H9 (cell line): ENCODE measurements at regions not wholly inside any gene's neighbourhood (a gene's known extent, or its start where the extent isn't known, plus 50 kb on each side); places are given as distances from the start of the nearest gene placed in this dataset.

Experiments used
- DNase-seq: peaks from one replicate; pipeline ENCODE4 v3.0.0-alpha.2; 2017
- H2AFZ ChIP-seq: one replicate; pipeline ENCODE4 v1.6.1; 2013; ENCODE audit warnings: mild to moderate bottlenecking, low read length, control low read depth, moderate library complexity
- H2AK5ac ChIP-seq: 2 replicates; pipeline ENCODE4 v1.6.1; 2013; ENCODE audit warnings: low read length, control low read depth, mixed read lengths; ENCODE audit not compliant: insufficient read length
- H2BK120ac ChIP-seq: one replicate; pipeline ENCODE4 v1.6.1; 2013; ENCODE audit warnings: low read depth, mild to moderate bottlenecking, low read length, control low read depth, inconsistent platforms; ENCODE audit not compliant: poor library complexity, severe bottlenecking
- H2BK12ac ChIP-seq: 2 replicates; pipeline ENCODE4 v1.6.1; 2013; ENCODE audit warnings: low read length, control low read depth, mixed read lengths, low read depth; ENCODE audit not compliant: insufficient read length
- H2BK15ac ChIP-seq: 2 replicates; pipeline ENCODE4 v1.6.1; 2013; ENCODE audit warnings: low read depth, low read length, control low read depth
- H2BK20ac ChIP-seq: one replicate; pipeline ENCODE4 v1.6.1; 2013; ENCODE audit warnings: low read depth, mild to moderate bottlenecking, low read length, control low read depth, inconsistent platforms; ENCODE audit not compliant: poor library complexity, severe bottlenecking
- H2BK5ac ChIP-seq: 2 replicates; pipeline ENCODE4 v1.6.1; 2013; ENCODE audit warnings: low read length, control low read depth, mixed read lengths; ENCODE audit not compliant: insufficient read length
- H3K14ac ChIP-seq: 2 replicates; pipeline ENCODE4 v1.6.1; 2013; ENCODE audit warnings: low read length, control low read depth; ENCODE audit not compliant: insufficient read depth
- H3K18ac ChIP-seq: 2 replicates; pipeline ENCODE4 v1.6.1; 2013; ENCODE audit warnings: low read depth, mild to moderate bottlenecking, mixed read lengths, low read length, control low read depth; ENCODE audit not compliant: insufficient read length
- H3K23ac ChIP-seq: 2 replicates; pipeline ENCODE4 v1.6.1; 2013; ENCODE audit warnings: low read length, control low read depth, mixed read lengths, low read depth; ENCODE audit not compliant: insufficient read length
- H3K23me2 ChIP-seq: 2 replicates; pipeline ENCODE4 v1.6.1; 2013; ENCODE audit warnings: low read depth, mild to moderate bottlenecking, mixed read lengths, low read length, control low read depth; ENCODE audit not compliant: insufficient read length, poor library complexity, severe bottlenecking
- H3K27ac ChIP-seq: 2 replicates; pipeline ENCODE4 v1.5.1; 2013; ENCODE audit warnings: low read length, control low read depth, mixed read lengths, low read depth; ENCODE audit not compliant: insufficient read length
- H3K27me3 ChIP-seq: 2 replicates; pipeline ENCODE4 v1.6.1; 2013; ENCODE audit warnings: low read length, control low read depth, inconsistent platforms; ENCODE audit not compliant: insufficient read depth
- H3K4ac ChIP-seq: 2 replicates; pipeline ENCODE4 v1.6.1; 2013; ENCODE audit warnings: low read depth, mild to moderate bottlenecking, control low read depth, inconsistent platforms, low read length, moderate library complexity
- H3K4me1 ChIP-seq: 2 replicates; pipeline ENCODE4 v1.6.1; 2013; ENCODE audit warnings: low read length, control low read depth, inconsistent platforms; ENCODE audit not compliant: insufficient read depth
- H3K4me2 ChIP-seq: 2 replicates; pipeline ENCODE4 v1.6.1; 2013; ENCODE audit warnings: low read length, control low read depth, mixed read lengths; ENCODE audit not compliant: insufficient read length, insufficient read depth
- H3K56ac ChIP-seq: 2 replicates; pipeline ENCODE4 v1.6.1; 2013; ENCODE audit warnings: low read depth, mild to moderate bottlenecking, mixed read lengths, low read length, control low read depth; ENCODE audit not compliant: insufficient read length
- H3K79me1 ChIP-seq: 2 replicates; pipeline ENCODE4 v1.6.1; 2013; ENCODE audit warnings: low read depth, mild to moderate bottlenecking, moderate library complexity, low read length, control low read depth, inconsistent platforms; ENCODE audit not compliant: insufficient read depth, poor library complexity, severe bottlenecking
- H3K79me2 ChIP-seq: 2 replicates; pipeline ENCODE4 v1.6.1; 2013; ENCODE audit warnings: low read length, control low read depth, inconsistent platforms; ENCODE audit not compliant: insufficient read depth
- H3K9ac ChIP-seq: 2 replicates; pipeline ENCODE4 v1.6.1; 2013; ENCODE audit warnings: low read length, control low read depth, mixed read lengths; ENCODE audit not compliant: insufficient read length; ENCODE audit errors: extremely low read depth
- H3K9me3 ChIP-seq: one replicate; pipeline ENCODE4 v1.6.1; 2013; ENCODE audit warnings: low read depth, low read length, inconsistent platforms; ENCODE audit not compliant: control insufficient read depth
- H3T11ph ChIP-seq: one replicate; pipeline ENCODE4 v1.6.1; 2013; ENCODE audit warnings: mild to moderate bottlenecking, low read length, control low read depth, inconsistent platforms
- H4K20me1 ChIP-seq: one replicate; pipeline ENCODE4 v1.6.1; 2013; ENCODE audit not compliant: control insufficient read depth, insufficient read length, insufficient read depth
- H4K5ac ChIP-seq: 2 replicates; pipeline ENCODE4 v1.6.1; 2013; ENCODE audit warnings: low read depth, mild to moderate bottlenecking, mixed read lengths, low read length, control low read depth; ENCODE audit not compliant: insufficient read length
- H4K8ac ChIP-seq: replicated peaks from 2 replicates; pipeline ENCODE4 v1.6.1; 2013; ENCODE audit warnings: low read length, control low read depth, mixed read lengths, low read depth; ENCODE audit not compliant: insufficient read length
- H4K91ac ChIP-seq: 2 replicates; pipeline ENCODE4 v1.6.1; 2013; ENCODE audit warnings: low read depth, mild to moderate bottlenecking, moderate library complexity, mixed read lengths, low read length, control low read depth; ENCODE audit not compliant: insufficient read length
- H3K27ac Mint-ChIP-seq, 3 experiments: 2 replicates in 2 of 3; 3 replicates in 1 of 3; pipeline ENCODE4 v1.8.0; 2020 to 2021; ENCODE audit warnings: mixed read lengths in 3 of 3, mild to moderate bottlenecking in 1 of 3, moderate library complexity in 1 of 3
- H3K27me3 Mint-ChIP-seq: 2 replicates; pipeline ENCODE4 v1.8.0; 2021; ENCODE audit warnings: low read depth, mild to moderate bottlenecking, moderate library complexity, mixed read lengths
- H3K36me3 Mint-ChIP-seq, 3 experiments: 2 replicates in 2 of 3; 3 replicates in 1 of 3; pipeline ENCODE4 v1.8.0; 2020 to 2021; ENCODE audit warnings: low read depth in 3 of 3, mixed read lengths in 3 of 3; ENCODE audit not compliant: insufficient read depth in 1 of 3
- H3K4me1 Mint-ChIP-seq, 2 experiments: 2 replicates each; pipeline ENCODE4 v1.8.0; 2020; ENCODE audit warnings: mixed read lengths in 2 of 2
- H3K4me3 Mint-ChIP-seq, 2 experiments: 2 replicates in 1 of 2; 3 replicates in 1 of 2; pipeline ENCODE4 v1.8.0; 2020 to 2021; ENCODE audit warnings: mild to moderate bottlenecking in 2 of 2, mixed read lengths in 2 of 2, moderate library complexity in 1 of 2
- H3K9me3 Mint-ChIP-seq, 2 experiments: 2 replicates in 1 of 2; 3 replicates in 1 of 2; pipeline ENCODE4 v1.8.0; 2020; ENCODE audit warnings: mild to moderate bottlenecking in 2 of 2, mixed read lengths in 2 of 2, moderate library complexity in 1 of 2
- whole genome bisulfite sequencing: extraction: QIAGEN DNeasy Blood & Tissue Kit; methylation state at CpG from one replicate; pipeline ENCODE4 v1.1.7; 2013; ENCODE audit warnings: missing lambda C conversion rate, low lambda C conversion rate, mixed read lengths; ENCODE audit not compliant: insufficient read length; ENCODE audit errors: extremely low coverage; 5-methylcytosine and 5-hydroxymethylcytosine counted together
- TF ChIP-seq, protein P1 (sequence below): fragments of 200-600 bp; sonication (generic); conservative IDR thresholded peaks from 3 replicates; pipeline ENCODE4 v1.8.0; 2021; ENCODE audit warnings: antibody characterized with exemption, mild to moderate bottlenecking

DNA sequence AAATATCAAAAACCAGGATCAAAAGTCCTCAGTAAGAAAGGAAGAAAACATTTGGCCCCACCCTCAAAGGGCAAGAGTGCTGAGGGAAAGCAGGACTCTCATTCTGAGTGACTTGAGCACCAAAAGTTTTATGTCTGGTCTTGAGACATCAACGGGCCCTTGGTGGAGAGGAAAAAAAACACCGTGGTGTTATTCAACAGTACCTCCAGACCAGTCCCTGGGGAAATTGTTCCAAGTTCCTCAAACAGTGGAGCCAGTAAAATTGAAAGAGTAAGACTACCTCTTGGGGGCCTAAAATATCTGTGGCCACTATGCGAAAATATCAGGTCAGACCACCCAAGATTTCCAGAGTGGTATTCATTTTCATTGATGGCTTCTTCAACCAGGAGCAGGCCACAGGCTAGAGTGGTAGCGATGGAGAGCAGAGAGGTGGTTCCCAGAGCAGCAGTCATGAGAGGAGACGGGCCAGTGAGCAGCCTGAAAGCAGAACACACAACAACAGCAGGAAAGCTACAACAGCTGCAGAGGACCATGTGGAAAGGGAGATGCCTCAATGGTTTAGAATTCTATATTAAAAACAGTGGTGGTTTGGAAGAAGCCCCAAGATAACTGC lies 63.7 kb upstream of the RPL34 start:
- no peak for DNase-seq
- H3T11ph ChIP-seq, result no peak overlapping the region
- H4K5ac ChIP-seq, result no peak overlapping the region
- no peaks in the 10 kb centered on the region for H3K27me3 ChIP-seq
- H3K4me2 ChIP-seq, result no peak overlapping the region
- H2AK5ac ChIP-seq, result no peak overlapping the region
- Mint-ChIP-seq H3K4me1 (peaks cover 7 to 10% of the 10 kb centered on the region in 2 experiments; a peak in 3 of 4 replicates), H3K9me3 (no peaks in the 10 kb centered on the region), H3K4me3 (no peak overlapping the region), H3K27ac (no peak overlapping the region), H3K27me3 (no peaks in the 10 kb centered on the region; the same call in 1 of the 2 replicates), H3K36me3 (no peaks in the 10 kb centered on the region; a peak in 1 of 7 replicates)
- H3K79me2 ChIP-seq, result no peaks in the 10 kb centered on the region
- no peaks in the 10 kb centered on the region for H4K20me1 ChIP-seq
- H3K9ac ChIP-seq, result no peak overlapping the region
- H2BK120ac ChIP-seq, result no peak overlapping the region
- H3K9me3 ChIP-seq, result no peaks in the 10 kb centered on the region
- WGBS, result no CpG with 5 or more reads among the region's 5 CpGs
- no peak overlapping the region for H4K8ac ChIP-seq
- no peak overlapping the region for H3K23ac ChIP-seq
- no peaks in the 10 kb centered on the region for H3K4me1 ChIP-seq
- H3K56ac ChIP-seq, result no peak overlapping the region
- H3K18ac ChIP-seq, result no peak overlapping the region
- no peak overlapping the region for H3K14ac ChIP-seq
- H3K27ac ChIP-seq, result no peak overlapping the region
- no peak overlapping the region for H4K91ac ChIP-seq
- H2BK5ac ChIP-seq, result no peak overlapping the region
- H2BK12ac ChIP-seq, result no peak overlapping the region
- H3K23me2 ChIP-seq, result no peaks in the 10 kb centered on the region
- no peak overlapping the region for H3K4ac ChIP-seq
- no peak overlapping the region for H2AFZ ChIP-seq
- H3K79me1 ChIP-seq, result no peaks in the 10 kb centered on the region
- no peak overlapping the region for H2BK20ac ChIP-seq
- TF ChIP-seq, protein P1, sequence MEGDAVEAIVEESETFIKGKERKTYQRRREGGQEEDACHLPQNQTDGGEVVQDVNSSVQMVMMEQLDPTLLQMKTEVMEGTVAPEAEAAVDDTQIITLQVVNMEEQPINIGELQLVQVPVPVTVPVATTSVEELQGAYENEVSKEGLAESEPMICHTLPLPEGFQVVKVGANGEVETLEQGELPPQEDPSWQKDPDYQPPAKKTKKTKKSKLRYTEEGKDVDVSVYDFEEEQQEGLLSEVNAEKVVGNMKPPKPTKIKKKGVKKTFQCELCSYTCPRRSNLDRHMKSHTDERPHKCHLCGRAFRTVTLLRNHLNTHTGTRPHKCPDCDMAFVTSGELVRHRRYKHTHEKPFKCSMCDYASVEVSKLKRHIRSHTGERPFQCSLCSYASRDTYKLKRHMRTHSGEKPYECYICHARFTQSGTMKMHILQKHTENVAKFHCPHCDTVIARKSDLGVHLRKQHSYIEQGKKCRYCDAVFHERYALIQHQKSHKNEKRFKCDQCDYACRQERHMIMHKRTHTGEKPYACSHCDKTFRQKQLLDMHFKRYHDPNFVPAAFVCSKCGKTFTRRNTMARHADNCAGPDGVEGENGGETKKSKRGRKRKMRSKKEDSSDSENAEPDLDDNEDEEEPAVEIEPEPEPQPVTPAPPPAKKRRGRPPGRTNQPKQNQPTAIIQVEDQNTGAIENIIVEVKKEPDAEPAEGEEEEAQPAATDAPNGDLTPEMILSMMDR, result no peak
- H2BK15ac ChIP-seq, result no peak overlapping the region
